Mesenchymal stem cell (in vitro differentiated cells and primary cell): ENCODE measurements at regions not wholly inside any gene's neighbourhood (a gene's known extent, or its start where the extent isn't known, plus 50 kb on each side); places are given as distances from the start of the nearest gene placed in this dataset.

Experiments used
- DNase-seq: peaks from one replicate; pipeline ENCODE4 v3.0.0-alpha.2; 2013
- H2AFZ ChIP-seq: one replicate; pipeline ENCODE4 v1.6.1; 2013; ENCODE audit warnings: low read depth, mild to moderate bottlenecking, control low read depth, inconsistent platforms, low read length, moderate library complexity
- H2AK5ac ChIP-seq: 2 replicates; pipeline ENCODE4 v1.6.1; 2013; ENCODE audit warnings: low read length, moderate library complexity, mild to moderate bottlenecking, inconsistent platforms; ENCODE audit not compliant: severe bottlenecking
- H2BK120ac ChIP-seq: one replicate; pipeline ENCODE4 v1.6.1; 2013; ENCODE audit warnings: low read depth, mild to moderate bottlenecking, inconsistent platforms, low read length, moderate library complexity
- H2BK12ac ChIP-seq, 2 experiments: one replicate each; pipeline ENCODE4 v1.6.1; 2013; ENCODE audit warnings: inconsistent platforms in 2 of 2, low read length in 2 of 2, mild to moderate bottlenecking in 2 of 2, moderate library complexity in 2 of 2, control low read depth in 1 of 2
- H2BK15ac ChIP-seq: one replicate; pipeline ENCODE4 v1.6.1; 2013; ENCODE audit warnings: mild to moderate bottlenecking, low read depth, inconsistent platforms; ENCODE audit not compliant: poor library complexity, severe bottlenecking
- H2BK5ac ChIP-seq: 2 replicates; pipeline ENCODE4 v1.6.1; 2013; ENCODE audit warnings: low read depth, mild to moderate bottlenecking, low read length, control low read depth, inconsistent platforms; ENCODE audit not compliant: poor library complexity, severe bottlenecking
- H3K14ac ChIP-seq, 2 experiments: one replicate each; pipeline ENCODE4 v1.6.1; 2013; ENCODE audit warnings: inconsistent platforms in 2 of 2, low read length in 2 of 2, control low read depth in 1 of 2, mild to moderate bottlenecking in 1 of 2, moderate library complexity in 1 of 2
- H3K18ac ChIP-seq, 2 experiments: one replicate each; pipeline ENCODE4 v1.6.1; 2013; ENCODE audit warnings: inconsistent platforms in 2 of 2, low read length in 2 of 2, control low read depth in 1 of 2, low read depth in 1 of 2, mild to moderate bottlenecking in 1 of 2
- H3K23ac ChIP-seq, 2 experiments: one replicate each; pipeline ENCODE4 v1.6.1; 2013; ENCODE audit warnings: inconsistent platforms in 2 of 2, low read length in 2 of 2, mild to moderate bottlenecking in 2 of 2, moderate library complexity in 2 of 2, control low read depth in 1 of 2
- H3K27ac ChIP-seq: 2 replicates; pipeline ENCODE4 v1.5.1; 2013; ENCODE audit warnings: mild to moderate bottlenecking, moderate library complexity, low read length, control low read depth, inconsistent platforms; ENCODE audit not compliant: poor library complexity, severe bottlenecking
- H3K27me3 ChIP-seq, 2 experiments: 2 replicates each; pipeline versions ENCODE4 v1.6.1 to v1.7.0; 2013; ENCODE audit warnings: low read length in 2 of 2, mild to moderate bottlenecking in 2 of 2, moderate library complexity in 2 of 2, control low read depth in 1 of 2, inconsistent platforms in 1 of 2; ENCODE audit not compliant: control insufficient read depth in 1 of 2, insufficient read depth in 1 of 2
- H3K36me3 ChIP-seq, 2 experiments: 2 replicates each; pipeline versions ENCODE4 v1.6.1 to v1.7.0; 2013; ENCODE audit warnings: low read length in 2 of 2, control low read depth in 1 of 2, inconsistent platforms in 1 of 2, low read depth in 1 of 2, mild to moderate bottlenecking in 1 of 2; ENCODE audit not compliant: insufficient read depth in 2 of 2, control insufficient read depth in 1 of 2
- H3K4ac ChIP-seq, 2 experiments: one replicate each; pipeline ENCODE4 v1.6.1; 2013; ENCODE audit warnings: inconsistent platforms in 2 of 2, low read length in 2 of 2, mild to moderate bottlenecking in 2 of 2, moderate library complexity in 2 of 2, control low read depth in 1 of 2, low read depth in 1 of 2
- H3K4me1 ChIP-seq: 2 replicates; pipeline ENCODE4 v1.6.1; 2013; ENCODE audit warnings: low read depth, low read length, control low read depth; ENCODE audit not compliant: control insufficient read depth, insufficient read depth
- H3K4me2 ChIP-seq: 2 replicates; pipeline ENCODE4 v1.6.1; 2013; ENCODE audit warnings: low read length, mild to moderate bottlenecking, inconsistent platforms; ENCODE audit not compliant: poor library complexity, severe bottlenecking
- H3K4me3 ChIP-seq, 2 experiments: 2 replicates each; pipeline versions ENCODE4 v1.5.1 to v1.7.0; 2013; ENCODE audit warnings: low read length in 2 of 2, mild to moderate bottlenecking in 2 of 2, control low read depth in 1 of 2, low read depth in 1 of 2; ENCODE audit not compliant: insufficient read depth in 1 of 2
- H3K79me1 ChIP-seq: replicated peaks from 2 replicates; pipeline ENCODE4 v1.6.1; 2013; ENCODE audit warnings: mild to moderate bottlenecking, control low read depth, low read length, inconsistent platforms; ENCODE audit not compliant: poor library complexity, severe bottlenecking
- H3K9ac ChIP-seq: 2 replicates; pipeline ENCODE4 v1.7.0; 2013; ENCODE audit warnings: mild to moderate bottlenecking, low read length, moderate library complexity
- H3K9me3 ChIP-seq: 2 replicates; pipeline ENCODE4 v1.7.0; 2013; ENCODE audit warnings: mild to moderate bottlenecking, low read length; ENCODE audit not compliant: control insufficient read depth
- H4K8ac ChIP-seq: one replicate; pipeline ENCODE4 v1.6.1; 2013; ENCODE audit warnings: inconsistent platforms, mild to moderate bottlenecking, low read length, moderate library complexity
- H4K91ac ChIP-seq: one replicate; pipeline ENCODE4 v1.6.1; 2013; ENCODE audit warnings: mild to moderate bottlenecking, low read length, inconsistent platforms
- WGBS: methylation state at CpG from one replicate; pipeline ENCODE4 v1.1.7; 2013; ENCODE audit warnings: mixed read lengths; 5-methylcytosine and 5-hydroxymethylcytosine counted together

DNA sequence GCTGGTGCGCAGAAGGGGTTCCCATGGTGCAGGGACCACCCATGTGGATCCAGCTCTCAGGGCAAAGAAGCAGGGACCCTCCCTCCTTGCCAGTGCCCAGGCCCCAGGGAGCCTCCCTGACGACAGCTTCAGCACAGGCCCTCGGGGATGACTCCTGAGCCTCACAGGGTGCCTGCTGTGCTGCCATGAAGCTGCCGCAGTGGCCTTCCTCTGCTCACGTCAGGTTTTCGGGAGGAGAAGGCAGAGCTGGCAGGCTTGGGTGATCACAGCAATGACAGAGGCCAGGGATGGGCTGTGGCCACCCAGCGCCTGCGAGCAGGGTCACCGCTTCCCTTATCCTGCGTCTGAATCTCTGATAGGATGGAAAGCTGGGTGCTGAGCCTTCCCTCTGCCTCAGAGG, 276.2 kb downstream of the BRD1 start:
- H3K27me3 ChIP-seq = no peaks in the 10 kb centered on the region
- DNase-seq = no peak
- no peak overlapping the region for H3K23ac ChIP-seq
- H2BK5ac ChIP-seq = no peak overlapping the region
- WGBS = 90% methylated on average over 10 of the region's 10 CpGs
- H3K4me1 ChIP-seq = no peaks in the 10 kb centered on the region
- no peak overlapping the region for H2AK5ac ChIP-seq
- no peak overlapping the region for H3K4me3 ChIP-seq
- no peak overlapping the region for H3K27ac ChIP-seq
- H4K91ac ChIP-seq = no peak overlapping the region
- no peak overlapping the region for H2BK15ac ChIP-seq
- H2BK12ac ChIP-seq = no peak overlapping the region
- peaks cover 3% of the 10 kb centered on the region for H3K9me3 ChIP-seq
- H2AFZ ChIP-seq = no peak overlapping the region
- H3K79me1 ChIP-seq = no peaks in the 10 kb centered on the region
- H3K18ac ChIP-seq = no peak overlapping the region
- no peaks in the 10 kb centered on the region for H3K36me3 ChIP-seq
- H3K14ac ChIP-seq = no peak overlapping the region
- no peak overlapping the region for H3K4me2 ChIP-seq
- no peak overlapping the region for H2BK120ac ChIP-seq
- no peak overlapping the region for H3K4ac ChIP-seq
- no peak overlapping the region for H3K9ac ChIP-seq
- H4K8ac ChIP-seq = no peak overlapping the region

- Histone ChIP-seq H4K8ac (no peak overlapping the region), H2BK12ac (no peak overlapping the region), H3K14ac (no peak overlapping the region), H3K79me1 (no peaks in the 10 kb centered on the region), H3K4me3 (no peak overlapping the region), H3K9ac (no peak overlapping the region), H2AK5ac (no peak overlapping the region), H3K4me1 (no peaks in the 10 kb centered on the region), H3K4ac (no peak overlapping the region), H2BK5ac (no peak overlapping the region), H3K23ac (no peak overlapping the region), H2BK15ac (no peak overlapping the region), H3K18ac (no peak overlapping the region), H3K27ac (no peak overlapping the region), H3K9me3 (peaks cover 3% of the 10 kb centered on the region), H4K91ac (no peak overlapping the region), H3K27me3 (no peaks in the 10 kb centered on the region), H3K4me2 (no peak overlapping the region), H3K36me3 (no peaks in the 10 kb centered on the region), H2BK120ac (no peak overlapping the region), H2AFZ (no peak overlapping the region)
- WGBS = 85% methylated on average over 11 of the region's 11 CpGs
- no peak for DNase-seq
Measured at GRCh38 chr22:49550766-49551362, 276.8 kb downstream of the BRD1 start.

DNA sequence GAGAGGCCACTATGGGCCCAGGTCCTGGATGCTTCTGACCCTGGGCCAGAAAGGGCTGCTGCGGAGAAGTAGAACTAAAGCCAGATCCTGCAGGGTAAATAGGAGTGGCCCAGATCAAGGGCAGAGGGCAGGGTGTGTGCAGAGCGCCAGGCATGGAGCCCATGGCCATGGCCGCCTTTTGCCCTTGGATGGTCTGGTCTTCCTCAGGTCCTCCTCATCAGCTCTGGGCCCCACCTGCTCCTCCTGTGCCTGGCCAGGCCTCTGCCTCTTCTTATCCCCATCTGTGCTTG, 277.6 kb downstream of the BRD1 start:
- no peaks in the 10 kb centered on the region for H3K4me1 ChIP-seq
- H2AFZ ChIP-seq = no peak overlapping the region
- peaks cover 3% of the 10 kb centered on the region for H3K9me3 ChIP-seq
- 85% methylated on average over 3 of the region's 3 CpGs for WGBS
- H2BK5ac ChIP-seq = no peak overlapping the region
- no peak overlapping the region for H2BK15ac ChIP-seq
- no peak overlapping the region for H4K91ac ChIP-seq
- no peak overlapping the region for H3K18ac ChIP-seq
- H3K27ac ChIP-seq = no peak overlapping the region
- DNase-seq = no peak
- no peak overlapping the region for H3K4ac ChIP-seq
- H2AK5ac ChIP-seq = no peak overlapping the region
- no peaks in the 10 kb centered on the region for H3K36me3 ChIP-seq
- H3K9ac ChIP-seq = no peak overlapping the region
- H4K8ac ChIP-seq = no peak overlapping the region
- H3K14ac ChIP-seq = no peak overlapping the region
- H3K79me1 ChIP-seq = no peaks in the 10 kb centered on the region
- no peaks in the 10 kb centered on the region for H3K27me3 ChIP-seq
- no peak overlapping the region for H2BK12ac ChIP-seq
- H3K4me2 ChIP-seq = no peak overlapping the region
- no peak overlapping the region for H3K4me3 ChIP-seq
- H2BK120ac ChIP-seq = no peak overlapping the region
- H3K23ac ChIP-seq = no peak overlapping the region

DNA sequence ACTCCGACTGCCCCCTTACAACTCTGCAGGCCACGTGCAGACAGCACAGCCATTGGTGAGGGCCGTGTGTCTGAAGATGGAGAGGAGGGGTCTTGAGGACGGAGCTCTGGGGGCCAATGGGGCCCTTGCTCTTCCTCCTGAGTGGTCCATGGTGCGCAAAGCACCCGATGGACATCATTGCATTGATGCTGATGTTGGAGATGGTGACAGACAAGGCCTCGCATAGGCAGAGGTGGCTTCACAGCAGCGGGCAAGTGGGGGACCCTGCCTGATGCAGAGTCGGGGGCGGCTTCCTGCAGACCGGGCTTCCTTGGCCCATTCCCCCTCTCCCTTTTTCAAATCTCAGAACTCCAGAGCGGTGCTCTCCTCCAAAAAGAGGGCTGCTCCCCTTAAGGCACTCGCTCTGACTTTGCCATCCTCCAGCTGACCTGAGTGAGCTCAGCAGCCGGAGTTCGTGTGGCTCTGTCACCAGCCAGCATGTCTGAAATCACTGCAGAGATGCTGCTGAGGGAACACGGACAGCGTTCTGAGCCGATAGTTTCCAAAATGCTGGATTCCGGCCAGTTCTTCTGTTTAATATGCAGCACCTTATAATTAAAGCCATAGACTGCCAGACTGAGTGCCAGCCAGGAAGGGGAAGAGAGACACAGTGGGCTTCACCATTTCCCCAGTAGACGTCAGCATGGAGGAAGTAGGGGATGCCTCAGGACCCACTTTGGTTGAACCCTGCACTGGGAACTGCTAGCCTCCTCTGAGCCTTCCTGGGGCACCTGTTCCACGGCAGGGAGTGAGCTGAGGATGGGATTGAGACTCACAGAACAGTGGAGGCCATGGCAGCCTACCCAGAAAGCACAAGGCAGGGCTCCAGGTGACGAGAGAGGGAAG, 278.2 kb downstream of the BRD1 start:
- no peak overlapping the region for H3K4me3 ChIP-seq
- WGBS = 76% methylated on average over 22 of the region's 22 CpGs
- H4K8ac ChIP-seq = no peak overlapping the region
- no peak overlapping the region for H2BK120ac ChIP-seq
- no peak overlapping the region for H3K14ac ChIP-seq
- no peaks in the 10 kb centered on the region for H3K36me3 ChIP-seq
- no peak overlapping the region for H4K91ac ChIP-seq
- no peak overlapping the region for H2BK12ac ChIP-seq
- H2BK15ac ChIP-seq = no peak overlapping the region
- no peak overlapping the region for H3K4ac ChIP-seq
- H3K27ac ChIP-seq = no peak overlapping the region
- no peaks in the 10 kb centered on the region for H3K4me1 ChIP-seq
- no peak for DNase-seq
- H3K9ac ChIP-seq = no peak overlapping the region
- no peak overlapping the region for H2AK5ac ChIP-seq
- no peaks in the 10 kb centered on the region for H3K79me1 ChIP-seq
- no peak overlapping the region for H2BK5ac ChIP-seq
- no peak overlapping the region for H2AFZ ChIP-seq
- no peak overlapping the region for H3K18ac ChIP-seq
- H3K23ac ChIP-seq = no peak overlapping the region
- no peaks in the 10 kb centered on the region for H3K27me3 ChIP-seq
- peaks cover 3% of the 10 kb centered on the region for H3K9me3 ChIP-seq
- H3K4me2 ChIP-seq = no peak overlapping the region
